PFSK-1 (cell line): ENCODE measurements at regions not wholly inside any gene's neighbourhood (a gene's known extent, or its start where the extent isn't known, plus 50 kb on each side); places are given as distances from the start of the nearest gene placed in this dataset.

Source experiments
- FOXP2 ChIP-seq: optimal IDR thresholded peaks from 2 replicates; pipeline ENCODE3; 2011; ENCODE audit warnings: borderline replicate concordance, control low read depth, inconsistent platforms; ENCODE audit not compliant: insufficient read depth; ENCODE audit errors: extremely low read length, extremely low read depth
- POLR2AphosphoS5 ChIP-seq: IDR thresholded peaks from 2 replicates; pipeline ENCODE4 v1.6.1; 2012; ENCODE audit warnings: low read depth, mild to moderate bottlenecking, control low read depth, low read length, moderate library complexity
- SIN3A ChIP-seq: IDR thresholded peaks from 2 replicates; pipeline ENCODE4 v1.6.1; 2012; ENCODE audit warnings: mild to moderate bottlenecking, low read length, moderate library complexity, borderline replicate concordance; ENCODE audit not compliant: insufficient read depth
- TAF1 ChIP-seq: IDR thresholded peaks from 2 replicates; pipeline ENCODE4 v1.6.1; 2012; ENCODE audit warnings: low read length, control low read depth, borderline replicate concordance; ENCODE audit not compliant: insufficient read depth
- TF ChIP-seq, protein P1 (sequence below), 2 experiments: IDR thresholded peaks; 2 replicates each; pipeline versions ENCODE4 v1.6.1 to v1.8.0; 2011 to 2012; ENCODE audit warnings: low read depth in 2 of 2, low read length in 2 of 2, control low read depth in 1 of 2, inconsistent platforms in 1 of 2, mild to moderate bottlenecking in 1 of 2, moderate library complexity in 1 of 2; ENCODE audit not compliant: insufficient read depth in 1 of 2

GRCh38 chr6:18829272-18829870, 442.2 kb downstream of the RNF144B start:
- no peak for TF ChIP-seq SIN3A
- TF ChIP-seq FOXP2 = no peak
- no peak for TF ChIP-seq POLR2AphosphoS5
- no peak for TF ChIP-seq TAF1
- TF ChIP-seq, protein P1, sequence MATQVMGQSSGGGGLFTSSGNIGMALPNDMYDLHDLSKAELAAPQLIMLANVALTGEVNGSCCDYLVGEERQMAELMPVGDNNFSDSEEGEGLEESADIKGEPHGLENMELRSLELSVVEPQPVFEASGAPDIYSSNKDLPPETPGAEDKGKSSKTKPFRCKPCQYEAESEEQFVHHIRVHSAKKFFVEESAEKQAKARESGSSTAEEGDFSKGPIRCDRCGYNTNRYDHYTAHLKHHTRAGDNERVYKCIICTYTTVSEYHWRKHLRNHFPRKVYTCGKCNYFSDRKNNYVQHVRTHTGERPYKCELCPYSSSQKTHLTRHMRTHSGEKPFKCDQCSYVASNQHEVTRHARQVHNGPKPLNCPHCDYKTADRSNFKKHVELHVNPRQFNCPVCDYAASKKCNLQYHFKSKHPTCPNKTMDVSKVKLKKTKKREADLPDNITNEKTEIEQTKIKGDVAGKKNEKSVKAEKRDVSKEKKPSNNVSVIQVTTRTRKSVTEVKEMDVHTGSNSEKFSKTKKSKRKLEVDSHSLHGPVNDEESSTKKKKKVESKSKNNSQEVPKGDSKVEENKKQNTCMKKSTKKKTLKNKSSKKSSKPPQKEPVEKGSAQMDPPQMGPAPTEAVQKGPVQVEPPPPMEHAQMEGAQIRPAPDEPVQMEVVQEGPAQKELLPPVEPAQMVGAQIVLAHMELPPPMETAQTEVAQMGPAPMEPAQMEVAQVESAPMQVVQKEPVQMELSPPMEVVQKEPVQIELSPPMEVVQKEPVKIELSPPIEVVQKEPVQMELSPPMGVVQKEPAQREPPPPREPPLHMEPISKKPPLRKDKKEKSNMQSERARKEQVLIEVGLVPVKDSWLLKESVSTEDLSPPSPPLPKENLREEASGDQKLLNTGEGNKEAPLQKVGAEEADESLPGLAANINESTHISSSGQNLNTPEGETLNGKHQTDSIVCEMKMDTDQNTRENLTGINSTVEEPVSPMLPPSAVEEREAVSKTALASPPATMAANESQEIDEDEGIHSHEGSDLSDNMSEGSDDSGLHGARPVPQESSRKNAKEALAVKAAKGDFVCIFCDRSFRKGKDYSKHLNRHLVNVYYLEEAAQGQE (IDR thresholded peaks at IDR 0.05; ENCODE audit: insufficient read depth in 1 of 2, low read depth in 2 of 2, low read length in 2 of 2) = no peak

GRCh38 chr6:18835976-18836375, 448.8 kb downstream of the RNF144B start:
- TF ChIP-seq, protein P1 (IDR thresholded peaks at IDR 0.05; ENCODE audit: insufficient read depth in 1 of 2, low read depth in 2 of 2, low read length in 2 of 2) = no peak
- TF ChIP-seq FOXP2 (no peak), TAF1 (no peak), SIN3A (no peak), POLR2AphosphoS5 (no peak)

DNA sequence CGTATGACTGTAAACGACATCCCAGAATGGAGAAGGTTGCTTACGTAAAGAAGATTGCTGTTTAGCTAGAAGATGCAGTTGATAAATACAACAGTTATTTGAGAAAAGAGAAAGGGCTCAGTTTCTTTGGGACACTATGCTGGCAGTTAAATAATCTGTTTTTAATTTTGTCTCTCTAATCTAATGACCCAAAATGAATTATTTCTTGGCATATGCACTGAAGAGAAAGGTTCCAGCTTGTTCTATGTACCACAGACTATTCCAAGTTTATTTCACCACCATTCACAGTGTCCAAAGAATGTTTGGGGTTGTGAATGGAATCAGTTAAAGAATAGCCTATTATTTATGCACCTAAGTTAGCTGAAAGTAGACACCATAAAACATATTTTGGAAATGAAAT, 449.9 kb downstream of the RNF144B start:
- TF ChIP-seq, protein P1 (IDR thresholded peaks at IDR 0.05; ENCODE audit: insufficient read depth in 1 of 2, low read depth in 2 of 2, low read length in 2 of 2) = no peak
- TF ChIP-seq POLR2AphosphoS5 (no peak), FOXP2 (no peak), SIN3A (no peak), TAF1 (no peak)

DNA sequence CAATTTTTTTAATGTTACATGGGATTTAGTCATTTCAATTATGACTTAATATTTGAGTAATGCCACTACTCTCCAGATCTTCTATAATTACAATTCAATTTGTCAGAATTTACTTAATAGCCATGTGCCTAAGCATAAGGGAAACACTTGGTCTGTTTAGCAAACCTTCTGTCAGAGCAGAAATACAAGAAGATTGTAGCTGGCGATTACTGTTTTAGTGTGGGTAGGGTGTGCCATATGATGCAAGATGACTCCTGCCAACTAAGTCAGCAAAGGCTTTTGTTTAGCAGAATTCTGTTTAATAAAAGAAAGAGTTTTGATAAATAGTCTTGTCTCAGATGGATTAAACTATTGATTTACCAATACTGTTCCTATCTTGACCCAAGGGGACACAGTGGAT, 455.4 kb downstream of the RNF144B start:
- TF ChIP-seq TAF1 (no peak), FOXP2 (no peak), SIN3A (no peak), POLR2AphosphoS5 (no peak)
- TF ChIP-seq, protein P1 (IDR thresholded peaks at IDR 0.05; ENCODE audit: insufficient read depth in 1 of 2, low read depth in 2 of 2, low read length in 2 of 2) = no peak

- TF ChIP-seq POLR2AphosphoS5 (no peak), FOXP2 (no peak), TAF1 (no peak), SIN3A (no peak)
- TF ChIP-seq, protein P1 (IDR thresholded peaks at IDR 0.05; ENCODE audit: insufficient read depth in 1 of 2, low read depth in 2 of 2, low read length in 2 of 2) = no peak
Observed at GRCh38 chr6:18845896-18846295, 458.7 kb downstream of the RNF144B start.
